Head of caudate nucleus (tissue), 42 donors: ENCODE measurements at regions not wholly inside any gene's neighbourhood (a gene's known extent, or its start where the extent isn't known, plus 50 kb on each side); places are given as distances from the start of the nearest gene placed in this dataset.

Experiments
- DNase-seq, 42 donors: peaks; one replicate each; pipeline versions ENCODE4 v3.0.0 to v3.0.0-alpha.2; 2020 to 2021; ENCODE audit warnings: mixed read lengths in 7 of 42
- intact Hi-C: fragments of 100-400 bp; cut with DNase I; formaldehyde crosslinking; loops from one replicate; pipeline ENCODE4 v1.15.0; 2022

DNA sequence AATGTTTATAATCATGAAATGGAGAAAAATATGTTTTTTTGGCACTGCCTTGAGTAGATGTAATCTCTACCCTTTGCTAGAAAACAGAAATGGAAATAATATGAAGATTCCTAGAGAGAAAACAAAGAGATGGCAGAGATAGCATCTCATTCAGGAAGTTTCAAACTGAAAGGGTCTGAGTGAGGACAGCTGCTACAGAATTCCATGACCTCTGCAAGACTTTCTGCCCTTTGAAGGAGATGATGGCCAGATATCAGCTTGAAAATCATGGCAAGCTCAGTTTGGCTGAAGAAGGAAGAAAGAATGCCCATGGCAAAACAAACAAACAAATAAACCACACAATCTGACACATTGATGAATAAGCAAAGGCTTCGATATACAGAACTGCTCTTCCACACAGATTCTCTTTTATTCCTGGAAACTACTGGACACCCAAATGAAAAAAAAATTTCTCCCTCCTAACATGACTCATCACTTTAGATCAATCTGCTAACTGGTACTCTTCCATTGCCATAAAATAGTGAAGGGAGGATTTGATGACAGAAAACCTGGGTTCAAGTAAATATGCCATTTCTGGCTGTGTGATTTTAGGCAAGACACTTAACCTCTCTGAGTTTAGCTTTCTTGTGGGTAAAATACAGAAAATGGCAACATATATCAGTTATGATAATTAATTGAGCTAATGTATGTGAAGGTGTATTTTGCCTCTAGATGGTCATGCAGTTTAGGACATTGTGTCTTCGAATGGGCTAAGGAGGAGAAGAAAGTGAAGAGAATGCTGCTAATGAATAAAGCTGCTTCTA, 105.9 kb upstream of the SPACA1 start:
- intact Hi-C loops = no loop called here
- DNase-seq = no peak

DNA sequence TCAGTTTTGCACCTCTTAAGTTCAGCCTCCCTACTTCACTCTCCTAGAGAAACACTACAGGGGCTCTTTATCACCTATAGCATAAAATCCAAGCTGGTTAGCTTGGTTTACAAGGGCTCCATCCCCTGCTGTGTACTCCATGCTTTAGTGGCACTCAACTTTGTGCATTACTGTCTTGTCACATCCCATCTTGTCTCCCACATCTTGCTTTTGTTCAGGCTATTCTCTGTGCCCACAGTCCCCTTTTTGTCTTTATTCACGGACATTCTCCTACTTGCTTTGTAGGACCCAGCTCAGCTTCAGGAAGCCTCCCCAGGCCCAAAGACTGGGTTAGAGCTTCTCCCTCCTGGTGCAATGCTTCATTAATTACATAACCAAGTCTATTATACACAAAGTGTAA, 107.9 kb upstream of the SPACA1 start:
- intact Hi-C loops = no loop called here

DNA sequence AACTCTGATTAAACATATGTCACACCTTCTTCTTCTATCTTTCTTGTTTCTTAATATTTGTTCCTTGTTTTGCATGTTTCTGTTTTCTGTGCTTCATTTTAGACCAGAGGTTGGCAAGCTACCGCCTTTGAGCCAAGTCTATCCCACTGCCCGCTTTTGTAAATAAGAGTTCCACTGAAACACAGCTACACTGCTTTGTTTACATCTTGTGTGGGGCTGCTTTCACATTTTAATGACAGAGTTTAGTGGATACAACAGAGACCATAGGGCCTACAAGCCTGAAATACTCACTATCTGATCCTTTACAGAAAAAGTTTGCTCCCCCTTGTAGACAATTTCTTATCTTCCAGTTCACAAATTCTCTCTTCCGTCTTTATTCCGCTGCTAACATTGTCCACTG, 109.4 kb upstream of the SPACA1 start:
- no peak for DNase-seq
- intact Hi-C loops = no loop called here

More for the DNA sequence above, 107.9 kb upstream of the SPACA1 start:
- no peak for DNase-seq

DNA sequence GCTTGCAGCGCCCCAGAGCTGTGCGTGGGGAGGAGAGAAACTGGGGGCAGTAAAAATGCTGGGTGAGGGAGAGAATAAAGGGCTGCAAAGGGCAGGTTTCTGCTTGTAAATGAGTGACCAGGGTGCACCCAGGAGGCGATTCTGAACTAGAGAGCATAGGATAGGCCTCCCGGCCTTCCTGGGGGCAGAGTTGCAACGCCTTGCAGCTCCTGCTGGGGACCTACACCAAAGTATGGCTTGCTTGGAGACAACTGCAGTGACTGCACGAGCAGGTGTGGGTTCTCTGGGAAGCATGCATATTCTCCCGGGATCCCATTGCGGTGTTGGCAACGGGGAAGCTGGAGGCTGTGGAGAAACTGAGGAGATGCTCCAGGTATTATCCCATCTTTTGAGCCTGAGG, 111.6 kb upstream of the SPACA1 start:
- DNase-seq = no peak
- intact Hi-C loops = no loop called here

DNA sequence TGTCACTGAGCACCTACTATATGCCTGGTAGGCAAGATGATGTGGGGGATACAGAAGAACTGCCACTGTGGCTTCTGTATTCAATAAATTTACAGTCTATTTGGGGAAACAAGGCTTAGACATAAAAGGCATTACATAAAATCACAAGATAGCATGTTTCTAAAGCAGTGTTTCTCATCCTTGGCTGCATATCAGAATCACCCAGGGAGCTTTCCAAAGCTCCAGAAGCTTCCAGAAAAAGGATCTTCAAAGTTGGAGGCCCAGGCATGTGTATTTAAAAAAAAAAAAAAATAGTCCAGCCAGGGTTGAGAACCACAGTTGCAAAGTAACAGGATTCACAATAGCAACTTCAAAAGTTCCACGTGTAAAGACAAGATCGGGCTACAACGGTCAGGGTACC, 112.4 kb upstream of the SPACA1 start:
- intact Hi-C loops = no loop called here
- no peak for DNase-seq

DNA sequence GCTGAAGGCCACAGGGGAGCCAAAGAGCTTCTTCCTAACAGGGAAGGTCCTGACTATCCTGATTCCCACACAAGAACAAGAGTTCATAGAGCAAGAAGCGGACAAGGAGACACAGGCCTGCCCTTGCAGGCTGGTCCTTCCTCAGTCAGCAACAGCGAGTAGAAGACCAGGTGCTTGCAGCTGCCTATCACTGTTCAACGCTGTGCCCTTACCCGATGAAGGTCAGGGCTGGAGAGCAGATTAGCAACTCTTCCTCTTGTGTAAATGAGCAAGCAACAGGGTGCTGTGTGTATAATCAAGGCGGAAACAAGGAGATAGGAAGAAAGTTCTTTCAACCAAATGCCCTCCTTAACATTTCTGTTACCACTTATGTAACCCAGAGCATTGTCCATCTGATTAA, 115.3 kb upstream of the SPACA1 start:
- DNase-seq = no peak
- intact Hi-C loops = no loop called here

DNA sequence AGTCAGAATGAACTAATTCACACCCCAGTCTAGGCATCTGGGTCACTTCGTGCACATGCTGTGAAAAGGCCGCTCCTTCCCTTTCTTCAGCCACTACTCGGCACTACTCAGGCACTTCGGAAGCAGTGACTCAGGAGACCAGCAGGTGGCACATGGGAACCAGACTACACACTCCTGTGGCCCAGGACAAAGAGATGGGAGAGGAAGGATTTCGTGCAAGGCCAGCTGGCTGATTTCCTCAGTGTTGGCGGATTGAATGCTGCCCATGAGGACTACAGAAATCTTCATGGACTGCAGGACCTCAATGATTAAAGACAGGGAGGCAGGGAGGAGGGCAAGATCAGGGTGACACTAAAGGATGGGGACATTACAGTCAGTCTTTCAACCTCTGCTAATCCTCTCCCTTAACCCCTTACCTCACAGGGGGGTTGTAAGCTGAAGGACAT, 117.8 kb upstream of the SPACA1 start:
- intact Hi-C loops = loop anchor here (10.0 kb wide), 1 partner anchor 945 kb away; no protein-coding TSS in a partner anchor
- peak; percentile 68 to 92 (median 84) for DNase-seq

DNA sequence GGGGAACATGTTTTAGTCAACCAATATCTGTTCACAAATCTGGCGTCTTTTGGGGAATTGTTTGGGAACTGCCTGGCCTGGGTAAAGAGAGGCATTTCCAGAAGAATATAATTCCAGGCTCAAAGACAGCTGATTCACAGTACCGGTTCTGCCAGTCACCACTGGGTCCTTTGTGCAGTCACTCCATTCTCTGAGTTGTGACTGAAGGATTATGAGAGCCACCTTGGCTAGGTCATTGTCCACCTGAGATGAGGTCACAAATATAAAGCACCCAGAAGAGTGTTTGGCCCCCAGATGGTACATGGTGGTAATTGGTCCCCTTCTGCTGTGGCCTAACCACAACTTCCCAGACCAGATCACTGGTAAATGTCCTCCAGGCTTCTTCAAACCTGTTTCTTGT, 121.0 kb upstream of the SPACA1 start:
- intact Hi-C loops = loop anchor here (10.0 kb wide), 1 partner anchor 948 kb away; no protein-coding TSS in a partner anchor
- DNase-seq = no peak

DNA sequence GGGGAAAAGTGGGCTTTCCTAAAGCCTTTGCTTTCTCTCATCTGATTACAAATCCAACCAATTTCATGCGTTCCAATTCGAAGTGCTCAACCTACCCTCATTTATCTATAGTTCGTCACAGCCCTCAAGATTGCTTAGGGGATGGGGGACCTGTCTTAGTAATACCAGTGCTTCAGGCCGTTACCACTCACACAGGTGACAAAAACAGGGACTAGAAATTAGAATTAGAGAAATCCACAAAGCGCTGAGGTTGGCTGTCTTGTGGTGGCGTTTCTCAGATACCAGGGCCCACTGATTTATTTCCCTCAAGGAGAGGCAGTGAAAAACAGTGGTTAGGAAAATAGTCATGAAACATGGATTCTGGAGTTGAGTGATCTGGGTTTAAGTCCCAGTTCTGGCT, 121.6 kb upstream of the SPACA1 start:
- intact Hi-C loops = loop anchor here (10.0 kb wide), 1 partner anchor 949 kb away; no protein-coding TSS in a partner anchor
- DNase-seq = no peak

DNA sequence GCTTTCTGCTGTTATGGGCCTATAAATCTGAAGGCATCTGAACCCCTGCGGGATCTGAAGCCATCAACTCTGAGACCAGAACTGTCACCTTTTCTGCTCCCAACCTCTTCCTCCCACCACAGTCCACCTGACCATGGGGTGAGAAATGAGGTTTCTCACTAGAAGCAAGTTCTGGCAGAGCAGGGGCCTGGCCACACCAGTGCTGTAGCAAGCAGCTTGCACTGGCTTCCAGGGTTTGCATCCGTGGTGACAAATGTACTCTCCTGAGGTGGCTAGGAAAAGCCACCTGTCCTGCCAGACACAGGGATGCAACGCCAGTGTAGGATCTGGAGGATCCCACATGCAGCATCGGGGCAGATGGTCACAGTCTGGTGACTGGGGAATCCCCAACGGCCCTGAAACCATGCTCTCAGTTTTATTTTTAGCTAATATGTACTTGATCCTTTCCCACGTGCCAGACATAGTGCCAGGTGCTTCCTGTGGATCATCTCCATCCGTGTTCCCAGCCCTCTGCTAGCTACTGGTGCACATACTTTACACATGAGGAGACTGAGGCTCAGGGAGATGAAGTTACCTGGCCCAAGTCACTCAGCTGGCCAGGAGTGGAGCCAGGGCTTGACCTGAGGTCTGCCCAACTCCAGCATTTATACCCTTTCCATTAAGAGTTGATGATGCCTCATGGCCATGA, 122.1 kb upstream of the SPACA1 start:
- intact Hi-C loops = loop anchor here (10.0 kb wide), 1 partner anchor 949 kb away; no protein-coding TSS in a partner anchor
- peak in 1 of 42 donors; percentile 36 for DNase-seq

DNA sequence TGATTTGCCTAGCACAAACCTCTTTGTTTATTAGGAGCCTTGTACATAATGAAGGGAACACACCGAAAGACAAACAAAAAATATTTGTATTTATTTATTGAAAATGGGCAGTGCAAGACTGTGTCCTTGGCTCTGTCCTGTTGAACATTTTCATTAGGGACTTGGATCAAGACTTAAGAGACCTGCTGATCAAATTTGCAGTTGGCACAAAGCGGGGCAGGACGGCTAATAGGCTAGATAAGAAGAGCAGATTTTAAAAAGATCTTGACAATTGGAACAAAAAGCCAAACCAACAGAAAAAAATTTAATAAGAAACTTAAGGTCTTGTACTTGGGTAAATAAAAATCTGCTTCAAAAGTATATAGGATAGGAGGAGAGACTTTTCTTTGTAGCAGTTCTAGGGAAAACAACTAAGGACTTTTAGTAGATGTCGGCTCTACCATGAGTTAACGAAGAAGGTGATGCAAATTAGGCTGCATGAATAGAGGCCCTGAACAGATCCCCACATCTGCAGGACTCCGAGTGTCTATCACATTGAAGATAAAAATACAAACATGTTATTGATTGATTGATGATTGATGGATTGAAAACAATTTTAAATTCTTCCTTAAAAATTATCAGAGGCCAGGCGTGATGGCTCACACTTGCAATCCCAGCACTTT, 124.1 kb upstream of the SPACA1 start:
- DNase-seq = no peak
- intact Hi-C loops = loop anchor here (10.0 kb wide), 1 partner anchor 951 kb away; no protein-coding TSS in a partner anchor

DNA sequence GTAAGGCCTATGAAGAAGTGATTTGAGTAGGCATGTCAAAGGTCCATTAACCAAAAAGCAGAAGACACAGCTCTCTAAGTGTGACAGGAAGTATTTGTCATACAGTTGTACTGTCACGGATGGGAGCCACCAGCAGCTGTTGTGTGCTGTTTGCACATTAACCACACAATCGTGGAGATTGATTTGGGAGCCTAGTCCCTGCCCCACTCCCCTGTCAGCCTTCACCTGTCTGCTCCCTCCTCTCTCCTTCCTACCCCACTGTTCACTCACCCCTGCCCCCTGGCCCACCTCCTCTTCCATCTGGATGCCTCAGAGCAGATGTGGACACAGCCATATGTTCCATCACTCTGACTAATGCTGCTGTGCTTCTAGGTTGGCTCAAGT, 124.7 kb upstream of the SPACA1 start:
- intact Hi-C loops = loop anchor here (10.0 kb wide), 1 partner anchor 952 kb away; no protein-coding TSS in a partner anchor
- DNase-seq = no peak

DNA sequence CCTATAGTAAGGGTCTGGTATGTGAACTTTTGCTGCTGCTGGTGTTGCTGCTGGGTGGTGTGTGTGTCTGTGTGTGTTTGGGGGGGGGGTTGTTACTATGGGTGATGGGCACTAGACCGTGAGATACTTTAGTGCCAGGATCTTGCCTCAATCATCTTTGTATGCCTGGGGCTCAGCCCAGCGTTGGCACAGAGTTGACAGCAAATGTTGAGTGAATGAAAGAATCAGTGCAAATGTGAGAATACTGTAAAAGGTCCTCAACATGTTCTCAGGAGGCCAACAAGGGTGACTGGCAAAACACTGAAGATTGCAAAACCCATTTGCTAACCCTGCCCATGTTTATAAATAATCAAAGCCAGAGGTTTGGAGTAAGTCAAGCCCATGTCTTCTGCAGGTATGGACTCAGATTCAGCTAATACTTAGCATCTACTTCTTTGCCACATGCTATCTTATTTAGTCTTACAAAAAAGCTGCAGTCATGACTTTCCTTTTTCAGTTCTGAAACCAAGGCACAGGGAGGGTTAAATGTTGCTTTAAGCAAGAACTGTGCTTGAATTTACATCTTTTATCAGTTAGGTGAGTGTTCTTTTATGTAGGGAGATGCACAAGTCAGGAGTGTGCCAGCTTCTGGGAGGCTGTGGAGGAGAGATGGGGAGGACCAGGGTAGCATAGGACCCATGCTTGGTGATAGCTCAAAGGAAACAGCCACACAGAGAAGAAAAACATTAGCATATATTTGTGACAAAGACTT, 125.3 kb upstream of the SPACA1 start:
- intact Hi-C loops = loop anchor here (10.0 kb wide), 1 partner anchor 952 kb away; no protein-coding TSS in a partner anchor

DNA sequence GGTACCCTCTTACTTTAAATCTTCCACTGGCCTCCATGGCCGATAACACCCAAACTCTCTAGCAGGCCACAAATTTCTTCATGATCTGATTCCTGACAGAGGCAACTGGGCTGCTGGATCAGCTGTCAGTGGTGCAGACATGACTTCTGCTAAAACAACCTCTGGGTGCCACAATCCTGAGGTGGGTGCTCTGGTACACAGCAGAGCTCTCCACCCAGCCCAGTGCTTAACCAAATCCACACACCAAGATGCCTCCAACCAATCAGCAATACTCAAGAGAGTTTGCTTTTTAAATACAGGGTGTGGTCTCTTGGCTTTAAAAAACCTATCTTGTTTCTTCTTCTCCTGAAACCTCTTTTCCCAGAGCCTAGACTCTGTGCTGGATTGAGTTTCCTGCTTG, 126.6 kb upstream of the SPACA1 start:
- DNase-seq = no peak
- intact Hi-C loops = loop anchor here (10.0 kb wide), 1 partner anchor 954 kb away; no protein-coding TSS in a partner anchor

More for the DNA sequence above, 125.3 kb upstream of the SPACA1 start:
- no peak for DNase-seq

DNA sequence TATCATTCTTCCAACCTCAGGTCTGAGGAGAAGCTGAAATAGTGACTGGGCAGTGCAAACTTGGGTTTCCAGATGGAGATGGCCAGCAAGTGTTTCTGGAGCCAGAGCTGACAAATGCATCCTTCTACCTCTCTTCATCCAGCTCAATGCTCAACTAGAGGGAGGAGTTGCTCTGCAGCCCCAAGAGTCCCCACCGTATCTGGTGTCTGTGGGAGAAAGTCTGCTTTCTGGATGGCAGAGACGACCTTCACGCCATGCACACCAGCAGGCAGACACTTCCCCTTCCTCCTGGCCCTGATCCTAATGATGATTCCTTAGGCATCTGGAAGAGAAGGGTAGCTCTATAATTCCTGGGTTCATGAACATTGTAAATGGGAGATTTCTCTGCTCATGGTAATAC, 127.4 kb upstream of the SPACA1 start:
- intact Hi-C loops = loop anchor here (10.0 kb wide), 1 partner anchor 955 kb away; no protein-coding TSS in a partner anchor

DNA sequence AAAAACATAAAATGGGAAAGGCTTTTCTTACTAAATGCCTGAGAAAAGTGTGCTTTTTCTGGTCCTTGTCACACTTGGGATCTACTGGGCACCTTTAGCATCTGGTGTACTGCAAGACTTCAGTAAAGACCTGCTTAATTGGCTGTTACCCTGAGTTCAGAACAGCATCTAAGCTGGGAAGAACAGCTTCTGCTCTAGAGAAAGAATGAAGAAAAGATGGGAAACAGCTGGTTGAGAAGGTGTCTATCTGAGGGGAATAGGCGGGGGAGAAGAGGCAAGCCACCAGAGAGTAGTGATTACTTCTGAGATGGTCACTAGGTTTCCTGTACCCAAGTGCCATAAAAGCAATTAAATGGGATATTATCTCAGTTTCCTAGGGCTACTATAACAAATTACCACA, 128.2 kb upstream of the SPACA1 start:
- DNase-seq = no peak
- intact Hi-C loops = no loop called here

More for the DNA sequence above, 127.4 kb upstream of the SPACA1 start:
- no peak for DNase-seq

DNA sequence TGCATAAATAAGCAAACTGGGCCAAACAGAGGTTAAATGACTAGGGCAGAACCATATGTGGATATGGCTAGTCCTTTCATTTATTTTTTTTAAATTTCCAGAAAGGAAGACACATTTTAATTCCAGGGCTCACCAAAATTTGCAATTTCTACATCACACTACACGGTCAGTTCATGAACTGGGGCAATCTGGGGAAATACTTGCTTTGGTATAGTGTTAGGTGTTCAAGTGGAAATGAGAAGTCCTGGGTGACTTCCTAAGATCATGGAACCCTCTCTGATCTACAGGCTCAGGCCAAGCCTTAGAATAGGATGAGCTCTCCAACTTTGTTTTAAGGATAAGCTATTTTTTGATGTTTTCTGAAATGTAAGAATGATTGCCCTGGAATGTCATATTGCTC, 128.6 kb upstream of the SPACA1 start:
- DNase-seq = no peak
- intact Hi-C loops = no loop called here

DNA sequence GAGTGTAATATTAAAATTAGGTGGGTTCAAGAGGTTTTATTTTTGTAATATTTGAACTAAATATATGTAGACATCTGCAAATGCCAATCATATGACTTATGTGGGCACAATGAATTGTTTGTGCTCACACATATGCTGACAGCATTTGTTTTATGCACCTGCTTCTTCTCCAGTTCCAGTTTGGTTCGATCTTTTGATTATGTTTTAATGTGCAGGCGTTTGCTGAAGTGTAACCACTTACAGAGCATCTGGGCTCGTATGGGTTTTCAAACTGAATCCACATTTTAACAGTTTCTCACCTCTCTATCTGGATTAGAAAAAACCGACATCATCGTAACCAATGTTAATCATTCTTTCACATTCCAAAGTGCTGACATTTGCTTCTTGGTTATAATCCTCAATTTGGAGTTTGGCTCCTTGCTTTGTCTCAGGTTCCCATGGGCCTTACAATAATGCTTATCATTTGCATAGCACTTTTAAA, 129.1 kb upstream of the SPACA1 start:
- no peak for DNase-seq
- intact Hi-C loops = no loop called here

DNA sequence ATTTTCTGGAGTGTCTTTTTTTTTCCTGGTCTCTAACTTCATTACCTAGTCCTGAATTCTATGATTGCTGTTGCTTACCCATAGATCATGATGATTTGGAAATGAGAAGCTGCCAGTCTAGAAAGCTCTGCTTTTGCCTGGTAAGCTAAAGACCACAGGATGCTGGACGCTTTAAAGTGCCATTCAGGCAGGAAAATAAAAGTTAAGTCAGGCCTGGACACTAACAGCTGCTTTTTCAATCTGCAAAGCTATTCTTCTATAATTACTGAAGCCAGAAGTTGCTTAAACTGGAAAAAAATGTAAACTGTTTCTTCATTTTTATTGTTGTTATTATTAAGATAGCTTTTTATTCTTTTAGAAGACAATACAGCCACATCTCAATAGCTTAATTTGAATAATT, 129.8 kb upstream of the SPACA1 start:
- intact Hi-C loops = no loop called here
- no peak for DNase-seq
